HepG2 (cell line): ENCODE measurements at regions not wholly inside any gene's neighbourhood (a gene's known extent, or its start where the extent isn't known, plus 50 kb on each side); places are given as distances from the start of the nearest gene placed in this dataset.

Experiments used
- BHLHE40 ChIP-seq: IDR thresholded peaks from 2 replicates; pipeline ENCODE4 v1.6.1; 2011; ENCODE audit warnings: low read length, improper control_type of control experiment
- CTCF ChIP-seq: sonication (generic); formaldehyde crosslinking; IDR thresholded peaks from 2 replicates; pipeline ENCODE4 v1.5.0; 2020; ENCODE audit warnings: mild to moderate bottlenecking, missing genetic modification reagents, moderate library complexity
- ELF4 ChIP-seq: sonication (generic); formaldehyde crosslinking; IDR thresholded peaks from 2 replicates; pipeline ENCODE4 v1.5.0; 2020; ENCODE audit warnings: missing genetic modification reagents, mild to moderate bottlenecking, moderate library complexity, borderline replicate concordance
- EZH2 ChIP-seq: conservative IDR thresholded peaks from 2 replicates; pipeline ENCODE4 v1.6.1; 2012; ENCODE audit warnings: mild to moderate bottlenecking, low read depth, low read length, moderate library complexity
- IKZF1 ChIP-seq: fragments of 450-650 bp; IDR thresholded peaks from 2 replicates; pipeline ENCODE4 v1.7.1; 2016
- NPAS2 ChIP-seq: sonication (generic); formaldehyde crosslinking; IDR thresholded peaks from 2 replicates; pipeline ENCODE4 v1.8.0; 2022; ENCODE audit warnings: mild to moderate bottlenecking, missing genetic modification reagents, borderline replicate concordance
- POLR2A ChIP-seq, 2 experiments: IDR thresholded peaks; 2 replicates each; pipeline ENCODE4 v1.6.1; 2011; ENCODE audit warnings: low read depth in 2 of 2, low read length in 2 of 2, mild to moderate bottlenecking in 1 of 2, moderate library complexity in 1 of 2; ENCODE audit not compliant: insufficient read depth in 1 of 2
- PPARG ChIP-seq: conservative IDR thresholded peaks from 2 replicates; pipeline ENCODE4 v1.6.1; 2016; ENCODE audit warnings: missing biosample characterization, missing genetic modification reagents
- ZNF747 ChIP-seq: sonication (generic); formaldehyde crosslinking; IDR thresholded peaks from 2 replicates; pipeline ENCODE4 v1.8.1; 2023; ENCODE audit warnings: missing genetic modification reagents, mild to moderate bottlenecking, borderline replicate concordance
- ZSCAN29 ChIP-seq: sonication (generic); formaldehyde crosslinking; conservative IDR thresholded peaks from 2 replicates; pipeline ENCODE4 v1.4.0; 2020; ENCODE audit warnings: mild to moderate bottlenecking, missing genetic modification reagents
- TF ChIP-seq, protein P1 (sequence below): sonication (generic); formaldehyde crosslinking; IDR thresholded peaks from 2 replicates; pipeline ENCODE4 v1.4.0; 2020; ENCODE audit warnings: low read depth, mild to moderate bottlenecking, missing genetic modification reagents

GRCh38 chr13:29943273-29943672 is 92.9 kb upstream of the UBL3 start:
- no peak for TF ChIP-seq POLR2A (IDR thresholded peaks at IDR 0.05; ENCODE audit: insufficient read depth in 1 of 2, low read depth in 2 of 2, low read length in 2 of 2)
- TF ChIP-seq, protein P1, sequence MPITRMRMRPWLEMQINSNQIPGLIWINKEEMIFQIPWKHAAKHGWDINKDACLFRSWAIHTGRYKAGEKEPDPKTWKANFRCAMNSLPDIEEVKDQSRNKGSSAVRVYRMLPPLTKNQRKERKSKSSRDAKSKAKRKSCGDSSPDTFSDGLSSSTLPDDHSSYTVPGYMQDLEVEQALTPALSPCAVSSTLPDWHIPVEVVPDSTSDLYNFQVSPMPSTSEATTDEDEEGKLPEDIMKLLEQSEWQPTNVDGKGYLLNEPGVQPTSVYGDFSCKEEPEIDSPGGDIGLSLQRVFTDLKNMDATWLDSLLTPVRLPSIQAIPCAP (CRISPR knock-in tag) = no peak
- TF ChIP-seq CTCF (CRISPR knock-in tag) = no peak
- TF ChIP-seq BHLHE40 = no peak
- no peak for TF ChIP-seq IKZF1
- TF ChIP-seq NPAS2 (CRISPR knock-in tag) = no peak
- no peak for TF ChIP-seq EZH2
- TF ChIP-seq ZSCAN29 = no peak
- no peak for TF ChIP-seq ZNF747 (CRISPR knock-in tag)
- no peak for TF ChIP-seq ELF4 (CRISPR knock-in tag)
- TF ChIP-seq PPARG = no peak
